PC-9 (cell line): ENCODE measurements at regions not wholly inside any gene's neighbourhood (a gene's known extent, or its start where the extent isn't known, plus 50 kb on each side); places are given as distances from the start of the nearest gene placed in this dataset.

Experiments used
- BruUV-seq: library from RNA; stranded (reverse); fragments of 400-500 nt; replicated peaks from 2 replicates; lab custom pipeline; 2021; lab: Mats Ljungman, UMichigan
- CTCF ChIA-PET: fragments of 300-600 bp; sonication (Branson Sonifier 250); formaldehyde crosslinking; loops from one replicate; lab custom pipeline; 2022; ENCODE audit warnings: antibody characterized with exemption; lab: Charles Lee
- POLR2A ChIA-PET: fragments of 300-600 bp; sonication (Branson Sonifier 250); formaldehyde crosslinking; loops from one replicate; lab custom pipeline; 2022; ENCODE audit warnings: antibody characterized with exemption; ENCODE audit not compliant: unreplicated experiment; lab: Charles Lee
- DNase-seq, 2 experiments: peaks; one replicate each; pipeline versions ENCODE4 v3.0.0 to v3.0.0-alpha.2; 2015 to 2022; ENCODE audit warnings: mixed read lengths in 1 of 2
- H2AFZ ChIP-seq: fragments of 200-600 bp; sonication (generic); 2 replicates; pipeline ENCODE4 v1.8.1; 2017; ENCODE audit warnings: antibody characterized with exemption
- H3F3A ChIP-seq: fragments of 200-600 bp; sonication (generic); 2 replicates; pipeline ENCODE4 v1.8.1; 2017; ENCODE audit warnings: antibody characterized with exemption, mild to moderate bottlenecking, low read depth; ENCODE audit not compliant: insufficient read depth
- H3K27ac ChIP-seq: fragments of 200-600 bp; sonication (generic); 2 replicates; pipeline ENCODE4 v1.6.1; 2016; ENCODE audit warnings: mixed run types
- H3K27me3 ChIP-seq: fragments of 200-600 bp; sonication (generic); 2 replicates; pipeline ENCODE4 v1.6.1; 2016; ENCODE audit warnings: low read depth, mixed run types; ENCODE audit not compliant: insufficient read depth
- H3K36me3 ChIP-seq: fragments of 200-600 bp; sonication (generic); 2 replicates; pipeline ENCODE4 v1.6.1; 2016; ENCODE audit warnings: low read depth, mixed run types
- H3K4me1 ChIP-seq: fragments of 200-600 bp; sonication (generic); replicated peaks from 2 replicates; pipeline ENCODE4 v1.6.1; 2016; ENCODE audit warnings: mixed run types; ENCODE audit not compliant: insufficient read depth
- H3K4me2 ChIP-seq: fragments of 200-600 bp; sonication (generic); 2 replicates; pipeline ENCODE4 v1.6.1; 2017; ENCODE audit warnings: mixed run types
- H3K4me3 ChIP-seq: fragments of 200-600 bp; sonication (generic); 2 replicates; pipeline ENCODE4 v1.6.1; 2016; ENCODE audit warnings: mixed run types
- H3K79me2 ChIP-seq: fragments of 200-600 bp; sonication (generic); 2 replicates; pipeline ENCODE4 v1.6.1; 2017; ENCODE audit warnings: low read depth, mixed run types
- H3K9me2 ChIP-seq: fragments of 200-600 bp; sonication (generic); 2 replicates; pipeline ENCODE4 v1.8.1; 2017; ENCODE audit warnings: mild to moderate bottlenecking; ENCODE audit not compliant: insufficient read depth
- H3K9me3 ChIP-seq: fragments of 200-600 bp; sonication (generic); 2 replicates; pipeline ENCODE4 v1.8.1; 2016; ENCODE audit warnings: low read depth; ENCODE audit not compliant: insufficient read depth
- H4K20me1 ChIP-seq: fragments of 200-600 bp; sonication (generic); 2 replicates; pipeline ENCODE4 v1.8.1; 2017; ENCODE audit not compliant: insufficient read depth
- CTCF ChIP-seq: fragments of 200-600 bp; sonication (generic); conservative IDR thresholded peaks from 2 replicates; pipeline ENCODE4 v1.6.1; 2017; ENCODE audit warnings: mixed run types, antibody characterized with exemption, mild to moderate bottlenecking, moderate library complexity
- EZH2 ChIP-seq: fragments of 200-600 bp; sonication (generic); IDR thresholded peaks from 2 replicates; pipeline ENCODE4 v1.8.0; 2017; ENCODE audit warnings: antibody characterized with exemption, low read depth
- intact Hi-C: fragments of 100-400 bp; cut with micrococcal nuclease; formaldehyde crosslinking; loops from one replicate; pipeline ENCODE4 v1.10.0; 2022; ENCODE audit not compliant: unreplicated experiment

- Histone ChIP-seq H3K4me1 (peaks cover 76% of the 10 kb centered on the region), H3K36me3 (no peaks in the 10 kb centered on the region), H3K9me2 (no peaks in the 10 kb centered on the region), H3K4me2 (peak overlapping the region; percentile 83), H2AFZ (peak overlapping the region; percentile 21; the same call in 1 of the 2 replicates), H3K27me3 (no peaks in the 10 kb centered on the region), H3K27ac (peak overlapping the region; percentile 96), H3F3A (peaks cover 50% of the 10 kb centered on the region), H3K4me3 (peak overlapping the region; percentile 50), H4K20me1 (no peaks in the 10 kb centered on the region), H3K9me3 (peaks cover 7% of the 10 kb centered on the region), H3K79me2 (0 out of 2 replicates have a peak, but pooled peaks cover 5% of the 10 kb centered on the region)
- intact Hi-C loops: loop anchor here (1.0 to 2.0 kb wide), 7 partner anchors 8 to 174 kb away; partner anchors contain the start of genes FUT8 and MAX
- CTCF ChIA-PET: interaction anchor here (0.6 to 2.2 kb wide), 7 partner anchors 11 to 178 kb away, joined by 3 to 8 read pairs (median 5); partner anchors contain the start of gene FUT8
- no peak for TF ChIP-seq EZH2
- TF ChIP-seq CTCF: peak; percentile 34; the same call in 1 of the 2 replicates
- POLR2A ChIA-PET: interaction anchor here (0.5 to 1.0 kb wide), 3 partner anchors 20 to 174 kb away, joined by 3 to 5 read pairs (median 3); partner anchors contain the start of gene FUT8
- TSS peak; percentile 50 for BruUV-seq
- peak; percentile 78 to 86 for DNase-seq
Observed at GRCh38 chr14:65237941-65238340, 135.6 kb upstream of the MAX start.

- Histone ChIP-seq H3K79me2 (0 out of 2 replicates have a peak, but pooled peaks cover 5% of the 10 kb centered on the region), H3K9me3 (peaks cover 7% of the 10 kb centered on the region), H3K4me2 (peak overlapping the region; percentile 83), H4K20me1 (no peaks in the 10 kb centered on the region), H3K9me2 (no peaks in the 10 kb centered on the region), H3K36me3 (no peaks in the 10 kb centered on the region), H2AFZ (no peak overlapping the region), H3K27ac (peak overlapping the region; percentile 96), H3K27me3 (no peaks in the 10 kb centered on the region), H3K4me1 (peaks cover 81% of the 10 kb centered on the region), H3K4me3 (peak overlapping the region; percentile 50), H3F3A (peaks cover 50% of the 10 kb centered on the region)
- BruUV-seq: no TSS peak
- TF ChIP-seq CTCF (no peak), EZH2 (no peak)
- intact Hi-C loops: loop anchor here (1.0 to 2.0 kb wide), 7 partner anchors 8 to 174 kb away; partner anchors contain the start of genes FUT8 and MAX
- CTCF ChIA-PET: interaction anchor here (0.6 to 2.2 kb wide), 8 partner anchors 11 to 177 kb away, joined by 3 to 8 read pairs (median 6); partner anchors contain the start of gene FUT8
- DNase-seq: peak; percentile 80 to 85
- POLR2A ChIA-PET: interaction anchor here (0.6 to 1.0 kb wide), 6 partner anchors 20 to 174 kb away, joined by 3 to 32 read pairs (median 4); partner anchors contain the start of gene FUT8
Observed at GRCh38 chr14:65238456-65238855, 136.1 kb upstream of the MAX start.

GRCh38 chr14:65239143-65239937 is 137.0 kb upstream of the MAX start:
- BruUV-seq: TSS peak; percentile 66
- Histone ChIP-seq H2AFZ (no peak overlapping the region), H3K79me2 (0 out of 2 replicates have a peak, but pooled peaks cover 5% of the 10 kb centered on the region), H3F3A (peaks cover 50% of the 10 kb centered on the region), H3K9me2 (no peaks in the 10 kb centered on the region), H3K4me1 (peaks cover 90% of the 10 kb centered on the region), H3K9me3 (peaks cover 7% of the 10 kb centered on the region), H4K20me1 (no peaks in the 10 kb centered on the region), H3K27me3 (no peaks in the 10 kb centered on the region), H3K36me3 (no peaks in the 10 kb centered on the region), H3K27ac (peak overlapping the region; percentile 96), H3K4me3 (peak overlapping the region; percentile 44; the same call in 1 of the 2 replicates), H3K4me2 (peak overlapping the region; percentile 83)
- TF ChIP-seq CTCF (no peak), EZH2 (no peak)
- DNase-seq: peak; percentile 68 to 91
- intact Hi-C loops: loop anchor here (2.0 kb wide), 2 partner anchors 51 to 137 kb away; partner anchors contain the start of gene MAX
- CTCF ChIA-PET: interaction anchor here (0.7 to 2.2 kb wide), 6 partner anchors 12 to 176 kb away, joined by 4 to 8 read pairs (median 6); partner anchors contain the start of gene FUT8
- POLR2A ChIA-PET: interaction anchor here (0.5 to 1.0 kb wide), 9 partner anchors 19 to 1784 kb away, joined by 3 to 32 read pairs (median 4); partner anchors contain the start of gene FUT8
